ENCODE measurements at regions not wholly inside any gene's neighbourhood (a gene's known extent, or its start where the extent isn't known, plus 50 kb on each side); places are given as distances from the start of the nearest gene placed in this dataset.
A peak's percentile ranks its signal among the peaks of the same experiment; 100 is the strongest.
"Not testable (repeated sequence)": the region's sequence is repeated elsewhere in the genome, so short reads cannot be mapped to it uniquely, and the experiment has no call there.

GRCh38 chr2:150095361-150096095 is 391.9 kb downstream of the RND3 start:
- no peak for DNase-seq

- DNase-seq, result no peak
These were observed 395.6 kb downstream of the RND3 start for GRCh38 chr2:150091846-150092245.

GRCh38 chr2:150090031-150090430 is 397.4 kb downstream of the RND3 start:
- no peak for DNase-seq

- no peak for DNase-seq
These were observed 398.9 kb downstream of the RND3 start for GRCh38 chr2:150088538-150088937.

- DNase-seq, result no peak
These were observed 402.0 kb downstream of the RND3 start for GRCh38 chr2:150085478-150085877.

GRCh38 chr2:150081775-150082481 is 405.5 kb downstream of the RND3 start:
- no peak for DNase-seq

GRCh38 chr2:150076281-150076680 is 411.2 kb downstream of the RND3 start:
- DNase-seq, result no peak

GRCh38 chr2:150075831-150076230 is 411.6 kb downstream of the RND3 start:
- DNase-seq, result no peak

- no peak for DNase-seq
These were observed 421.0 kb downstream of the RND3 start for GRCh38 chr2:150066490-150066889.

- no peak for DNase-seq
These were observed 423.4 kb downstream of the RND3 start for GRCh38 chr2:150063931-150064548.

- no peak for DNase-seq
These were observed 424.0 kb downstream of the RND3 start for GRCh38 chr2:150063432-150063889.

GRCh38 chr2:150062416-150062815 is 425.1 kb downstream of the RND3 start:
- no peak for DNase-seq

GRCh38 chr2:150060341-150060740 is 427.1 kb downstream of the RND3 start:
- no peak for DNase-seq

GRCh38 chr2:150059676-150060075 is 427.8 kb downstream of the RND3 start:
- DNase-seq, result not testable (repeated sequence)

- no peak for DNase-seq
These were observed 435.0 kb downstream of the RND3 start for GRCh38 chr2:150052457-150052856.

GRCh38 chr2:150051004-150051403 is 436.5 kb downstream of the RND3 start:
- no peak for DNase-seq

GRCh38 chr2:150050036-150050435 is 437.4 kb downstream of the RND3 start:
- DNase-seq, result no peak

GRCh38 chr2:150047620-150048222 is 439.7 kb downstream of the RND3 start:
- no peak for DNase-seq

GRCh38 chr2:150046810-150047209 is 440.7 kb downstream of the RND3 start:
- DNase-seq, result no peak

- no peak for DNase-seq
These were observed 441.3 kb downstream of the RND3 start for GRCh38 chr2:150046211-150046610.

- no peak for DNase-seq
These were observed 441.9 kb downstream of the RND3 start for GRCh38 chr2:150045601-150046000.

GRCh38 chr2:150043172-150043500 is 444.3 kb downstream of the RND3 start:
- peak; percentile 86 for DNase-seq

GRCh38 chr2:150042500-150043171 is 444.8 kb downstream of the RND3 start:
- no peak for DNase-seq

Measured in NCI-H510A treated with DMSO at 0.1 percent for 48 hours (cell line).